Mesendoderm (in vitro differentiated cells): ENCODE measurements at regions not wholly inside any gene's neighbourhood (a gene's known extent, or its start where the extent isn't known, plus 50 kb on each side); places are given as distances from the start of the nearest gene placed in this dataset.
A peak's percentile ranks its signal among the peaks of the same experiment; 100 is the strongest.

ENCODE experiments used
- DNase-seq: peaks from one replicate; pipeline ENCODE4 v3.0.0; 2013
- H2AK5ac ChIP-seq: 2 replicates; pipeline ENCODE4 v1.6.1; 2013; ENCODE audit warnings: low read length, inconsistent platforms
- H2BK120ac ChIP-seq: 2 replicates; pipeline ENCODE4 v1.6.1; 2013; ENCODE audit warnings: low read depth, mild to moderate bottlenecking, low read length, moderate library complexity, mixed read lengths
- H2BK15ac ChIP-seq: replicated peaks from 2 replicates; pipeline ENCODE4 v1.6.1; 2013; ENCODE audit warnings: low read depth, mild to moderate bottlenecking, moderate library complexity
- H2BK5ac ChIP-seq: 2 replicates; pipeline ENCODE4 v1.6.1; 2013; ENCODE audit warnings: low read length, inconsistent platforms
- H3K18ac ChIP-seq: 2 replicates; pipeline ENCODE4 v1.6.1; 2013; ENCODE audit warnings: mild to moderate bottlenecking, low read length, mixed read lengths
- H3K23ac ChIP-seq: one replicate; pipeline ENCODE4 v1.6.1; 2013; ENCODE audit warnings: low read length
- H3K27ac ChIP-seq: 2 replicates; pipeline ENCODE4 v1.5.1; 2013; ENCODE audit warnings: low read depth, mild to moderate bottlenecking, inconsistent platforms, low read length, moderate library complexity
- H3K27me3 ChIP-seq: 2 replicates; pipeline ENCODE4 v1.6.1; 2013; ENCODE audit warnings: low read length, control low read depth, mild to moderate bottlenecking, inconsistent platforms; ENCODE audit not compliant: insufficient read depth, poor library complexity
- H3K36me3 ChIP-seq: 2 replicates; pipeline ENCODE4 v1.6.1; 2013; ENCODE audit warnings: low read length, inconsistent platforms; ENCODE audit not compliant: control insufficient read depth, insufficient read depth
- H3K4ac ChIP-seq: one replicate; pipeline ENCODE4 v1.6.1; 2013; ENCODE audit warnings: low read depth, mild to moderate bottlenecking, low read length, moderate library complexity
- H3K4me1 ChIP-seq: 2 replicates; pipeline ENCODE4 v1.6.1; 2013; ENCODE audit warnings: low read depth, low read length, inconsistent platforms; ENCODE audit not compliant: control insufficient read depth
- H3K4me2 ChIP-seq: 2 replicates; pipeline ENCODE4 v1.6.1; 2013; ENCODE audit warnings: low read length
- H3K4me3 ChIP-seq: 2 replicates; pipeline ENCODE4 v1.5.1; 2013; ENCODE audit warnings: mild to moderate bottlenecking, low read length
- H3K56ac ChIP-seq: one replicate; pipeline ENCODE4 v1.6.1; 2013; ENCODE audit warnings: low read length
- H3K79me1 ChIP-seq: 2 replicates; pipeline ENCODE4 v1.6.1; 2013; ENCODE audit warnings: low read length, inconsistent platforms
- H3K79me2 ChIP-seq: 2 replicates; pipeline ENCODE4 v1.6.1; 2013; ENCODE audit warnings: mild to moderate bottlenecking, low read length; ENCODE audit not compliant: control insufficient read depth, insufficient read depth
- H3K9ac ChIP-seq: 2 replicates; pipeline ENCODE4 v1.6.1; 2013; ENCODE audit warnings: low read length, inconsistent platforms
- H4K5ac ChIP-seq: one replicate; pipeline ENCODE4 v1.6.1; 2013; ENCODE audit warnings: low read length
- H4K8ac ChIP-seq: one replicate; pipeline ENCODE4 v1.6.1; 2013; ENCODE audit warnings: low read depth, mild to moderate bottlenecking, control low read depth, low read length, moderate library complexity
- WGBS: extraction: QIAGEN DNeasy Blood & Tissue Kit; methylation state at CpG from one replicate; pipeline ENCODE4 v1.1.7; 2013; ENCODE audit warnings: low lambda C conversion rate, missing lambda C conversion rate; ENCODE audit not compliant: insufficient coverage; ENCODE audit errors: extremely low coverage; 5-methylcytosine and 5-hydroxymethylcytosine counted together

DNA sequence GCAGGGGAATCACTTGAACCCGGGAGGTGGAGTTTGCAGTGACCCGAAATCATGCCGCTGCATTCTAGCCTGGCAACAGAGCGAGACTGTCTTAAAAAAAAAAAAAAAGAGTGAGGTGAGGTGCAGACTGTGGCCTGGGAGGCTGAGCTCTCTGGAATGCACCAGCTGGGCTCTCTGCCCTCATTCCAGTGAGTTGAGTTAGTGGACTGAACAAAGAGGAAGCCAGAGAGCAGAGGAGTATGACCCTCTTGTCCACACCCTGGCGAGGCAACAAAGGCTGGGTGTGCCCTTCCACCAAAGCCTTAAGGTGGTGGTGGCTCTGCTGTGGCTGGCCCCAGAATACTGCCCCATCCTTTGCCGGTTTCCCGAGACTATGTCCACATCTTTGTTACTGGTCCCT, 71.3 kb upstream of the ACKR3 start:
- Histone ChIP-seq H4K5ac (no peak overlapping the region), H3K79me2 (no peaks in the 10 kb centered on the region), H3K27ac (no peak overlapping the region), H3K4me1 (no peaks in the 10 kb centered on the region), H3K4ac (no peak overlapping the region), H2BK5ac (no peak overlapping the region), H3K18ac (no peak overlapping the region), H3K56ac (no peak overlapping the region), H2AK5ac (no peak overlapping the region), H3K23ac (no peak overlapping the region), H3K4me2 (no peak overlapping the region), H3K9ac (no peak overlapping the region), H2BK15ac (no peak overlapping the region), H3K4me3 (no peak overlapping the region), H3K79me1 (no peaks in the 10 kb centered on the region), H2BK120ac (no peak overlapping the region), H3K36me3 (no peaks in the 10 kb centered on the region), H4K8ac (no peak overlapping the region), H3K27me3 (no peaks in the 10 kb centered on the region)
- no peak for DNase-seq
- no CpG with 5 or more reads among the region's 7 CpGs for WGBS

- no peak overlapping the region for H3K9ac ChIP-seq
- no peaks in the 10 kb centered on the region for H3K4me1 ChIP-seq
- no CpG with 5 or more reads among the region's 14 CpGs for WGBS
- no peaks in the 10 kb centered on the region for H3K79me1 ChIP-seq
- no peaks in the 10 kb centered on the region for H3K79me2 ChIP-seq
- H2AK5ac ChIP-seq, result no peak overlapping the region
- no peak overlapping the region for H3K27ac ChIP-seq
- no peak overlapping the region for H2BK15ac ChIP-seq
- H4K5ac ChIP-seq, result no peak overlapping the region
- H3K56ac ChIP-seq, result no peak overlapping the region
- DNase-seq, result no peak
- H3K23ac ChIP-seq, result no peak overlapping the region
- H3K18ac ChIP-seq, result no peak overlapping the region
- no peak overlapping the region for H3K4me3 ChIP-seq
- H4K8ac ChIP-seq, result no peak overlapping the region
- H3K4ac ChIP-seq, result no peak overlapping the region
- no peak overlapping the region for H3K4me2 ChIP-seq
- H3K27me3 ChIP-seq, result no peaks in the 10 kb centered on the region
- no peak overlapping the region for H2BK5ac ChIP-seq
- H2BK120ac ChIP-seq, result no peak overlapping the region
- H3K36me3 ChIP-seq, result no peaks in the 10 kb centered on the region
These were observed 69.7 kb upstream of the ACKR3 start for GRCh38 chr2:236499691-236500578.

GRCh38 chr2:236501026-236501425, 68.6 kb upstream of the ACKR3 start:
- WGBS, result no CpG with 5 or more reads among the region's 6 CpGs
- H3K79me2 ChIP-seq, result no peaks in the 10 kb centered on the region

GRCh38 chr2:236501531-236501930, 68.1 kb upstream of the ACKR3 start:
- Histone ChIP-seq H3K23ac (no peak overlapping the region), H3K9ac (no peak overlapping the region), H3K56ac (no peak overlapping the region), H3K79me1 (no peaks in the 10 kb centered on the region), H2BK15ac (no peak overlapping the region), H3K4me2 (no peak overlapping the region), H3K4ac (no peak overlapping the region), H4K5ac (no peak overlapping the region), H2BK5ac (no peak overlapping the region), H3K36me3 (no peaks in the 10 kb centered on the region), H3K4me1 (no peaks in the 10 kb centered on the region), H3K79me2 (no peaks in the 10 kb centered on the region), H3K27ac (no peak overlapping the region), H3K18ac (no peak overlapping the region), H2BK120ac (no peak overlapping the region), H2AK5ac (no peak overlapping the region), H3K4me3 (no peak overlapping the region), H3K27me3 (no peaks in the 10 kb centered on the region), H4K8ac (no peak overlapping the region)
- DNase-seq, result no peak
- no CpG with 5 or more reads among the region's 4 CpGs for WGBS

More at GRCh38 chr2:236501026-236501425, 68.6 kb upstream of the ACKR3 start:
- no peak overlapping the region for H2AK5ac ChIP-seq
- no peaks in the 10 kb centered on the region for H3K27me3 ChIP-seq
- no peak overlapping the region for H2BK120ac ChIP-seq
- H2BK5ac ChIP-seq, result no peak overlapping the region
- no peak overlapping the region for H3K18ac ChIP-seq
- no peak overlapping the region for H3K9ac ChIP-seq
- no peak overlapping the region for H3K56ac ChIP-seq
- H3K4ac ChIP-seq, result no peak overlapping the region
- H3K36me3 ChIP-seq, result no peaks in the 10 kb centered on the region
- no peak for DNase-seq
- no peak overlapping the region for H3K27ac ChIP-seq
- H3K4me3 ChIP-seq, result no peak overlapping the region
- no peak overlapping the region for H4K8ac ChIP-seq
- H3K4me2 ChIP-seq, result no peak overlapping the region
- H3K4me1 ChIP-seq, result no peaks in the 10 kb centered on the region
- no peak overlapping the region for H3K23ac ChIP-seq
- H4K5ac ChIP-seq, result no peak overlapping the region
- H3K79me1 ChIP-seq, result no peaks in the 10 kb centered on the region
- no peak overlapping the region for H2BK15ac ChIP-seq

DNA sequence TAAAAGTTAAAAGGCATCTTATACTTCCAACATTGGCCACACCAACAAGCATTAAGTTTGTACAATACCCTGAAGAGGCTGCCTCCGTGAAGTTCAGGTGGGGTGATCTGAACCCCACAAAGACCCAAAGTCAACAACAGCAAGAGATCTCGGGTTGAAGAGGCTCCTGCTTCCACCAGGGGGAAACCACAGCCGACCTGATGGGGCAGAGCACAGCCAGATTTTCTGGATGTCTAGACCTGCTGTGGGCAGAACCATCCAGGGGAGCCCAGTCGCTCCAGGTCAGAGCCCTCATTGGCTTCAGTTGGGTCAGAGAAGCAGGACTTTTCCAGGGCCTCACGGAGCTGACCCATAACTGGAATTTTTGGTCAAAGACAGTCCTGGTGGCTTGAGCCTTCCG, 66.5 kb upstream of the ACKR3 start:
- Histone ChIP-seq H3K79me1 (no peaks in the 10 kb centered on the region), H3K56ac (no peak overlapping the region), H3K27me3 (no peaks in the 10 kb centered on the region), H3K18ac (no peak overlapping the region), H3K27ac (no peak overlapping the region), H3K4ac (no peak overlapping the region), H2BK120ac (no peak overlapping the region), H2BK5ac (no peak overlapping the region), H2AK5ac (no peak overlapping the region), H3K9ac (no peak overlapping the region), H4K5ac (no peak overlapping the region), H3K79me2 (no peaks in the 10 kb centered on the region), H3K4me2 (no peak overlapping the region), H3K36me3 (no peaks in the 10 kb centered on the region), H2BK15ac (no peak overlapping the region), H3K4me1 (no peaks in the 10 kb centered on the region), H4K8ac (no peak overlapping the region), H3K23ac (no peak overlapping the region), H3K4me3 (no peak overlapping the region)
- WGBS, result no CpG with 5 or more reads among the region's 6 CpGs
- DNase-seq, result peak; percentile 49

DNA sequence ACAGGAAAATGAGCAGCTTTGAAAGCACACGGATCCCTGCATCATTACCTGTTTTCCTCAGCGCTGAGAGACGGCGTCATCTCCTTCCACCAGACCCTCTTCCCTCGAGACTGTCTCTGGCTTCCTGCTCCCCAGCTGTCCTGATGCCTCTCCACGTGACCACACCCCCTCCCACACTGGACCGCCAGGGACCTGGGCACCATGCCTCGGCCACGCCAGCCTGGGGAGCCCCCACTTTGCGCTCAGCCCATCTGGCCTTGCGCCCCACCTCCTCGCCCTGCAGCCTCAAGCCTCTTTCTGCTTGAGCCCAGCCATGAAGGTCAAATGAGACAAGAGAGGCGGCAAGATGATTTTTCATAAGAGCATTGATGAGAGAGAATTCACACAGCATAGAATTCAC, 66.0 kb upstream of the ACKR3 start:
- DNase-seq, result no peak
- H2AK5ac ChIP-seq, result no peak overlapping the region
- no peak overlapping the region for H3K4ac ChIP-seq
- H3K79me2 ChIP-seq, result no peaks in the 10 kb centered on the region
- H3K27me3 ChIP-seq, result no peaks in the 10 kb centered on the region
- no peak overlapping the region for H2BK120ac ChIP-seq
- H3K4me1 ChIP-seq, result no peaks in the 10 kb centered on the region
- H3K79me1 ChIP-seq, result no peaks in the 10 kb centered on the region
- H4K5ac ChIP-seq, result no peak overlapping the region
- no peak overlapping the region for H3K4me3 ChIP-seq
- no peak overlapping the region for H4K8ac ChIP-seq
- no CpG with 5 or more reads among the region's 13 CpGs for WGBS
- H3K18ac ChIP-seq, result no peak overlapping the region
- no peak overlapping the region for H2BK5ac ChIP-seq
- no peak overlapping the region for H3K56ac ChIP-seq
- H3K36me3 ChIP-seq, result no peaks in the 10 kb centered on the region
- no peak overlapping the region for H2BK15ac ChIP-seq
- H3K4me2 ChIP-seq, result no peak overlapping the region
- no peak overlapping the region for H3K27ac ChIP-seq
- H3K9ac ChIP-seq, result no peak overlapping the region
- H3K23ac ChIP-seq, result no peak overlapping the region
